Keratinocyte (primary cell): ENCODE measurements at regions not wholly inside any gene's neighbourhood (a gene's known extent, or its start where the extent isn't known, plus 50 kb on each side); places are given as distances from the start of the nearest gene placed in this dataset.

ENCODE experiments used
- DNase-seq: peaks from one replicate; pipeline ENCODE4 v3.0.0-alpha.2; 2011; ENCODE audit warnings: low read depth, missing footprints, low spot score
- FAIRE-seq: peaks from 2 replicates; lab custom pipeline; 2011; peaks lifted over from hg19 to GRCh38; lab: Jason Lieb, UNC
- H2AFZ ChIP-seq: 2 replicates; pipeline ENCODE4 v1.6.0; 2012; ENCODE audit warnings: low read length, control low read depth, inconsistent platforms; ENCODE audit not compliant: control insufficient read depth
- H3K27ac ChIP-seq: 2 replicates; pipeline ENCODE4 v1.5.1; 2011; ENCODE audit warnings: low read length; ENCODE audit not compliant: control insufficient read depth, insufficient read depth
- H3K27me3 ChIP-seq: 3 replicates; pipeline ENCODE4 v1.6.0; 2011; ENCODE audit warnings: low read length; ENCODE audit not compliant: control insufficient read depth, insufficient read depth; ENCODE audit errors: extremely low read depth
- H3K36me3 ChIP-seq, 2 experiments: 2 replicates in 1 of 2; 3 replicates in 1 of 2; pipeline ENCODE4 v1.5.1; 2011; ENCODE audit warnings: low read length in 2 of 2, mild to moderate bottlenecking in 1 of 2; ENCODE audit not compliant: control insufficient read depth in 2 of 2, insufficient read depth in 2 of 2; ENCODE audit errors: extremely low read depth in 1 of 2
- H3K4me1 ChIP-seq: 3 replicates; pipeline ENCODE4 v1.5.1; 2011; ENCODE audit warnings: low read length; ENCODE audit not compliant: control insufficient read depth, insufficient read depth; ENCODE audit errors: extremely low read depth
- H3K4me2 ChIP-seq: 3 replicates; pipeline ENCODE4 v1.6.0; 2011; ENCODE audit warnings: low read depth, low read length; ENCODE audit not compliant: control insufficient read depth, insufficient read depth; ENCODE audit errors: extremely low read depth
- H3K4me3 ChIP-seq, 3 experiments: fragments of 200-600 bp in 1 of 3; sonication (generic) in 1 of 3; 2 replicates in 2 of 3; 3 replicates in 1 of 3; pipeline ENCODE4 v1.5.1; 2011 to 2016; ENCODE audit warnings: low read length in 3 of 3, mild to moderate bottlenecking in 3 of 3, control low read depth in 2 of 3, inconsistent platforms in 1 of 3, low read depth in 1 of 3, mixed read lengths in 1 of 3, mixed run types in 1 of 3, moderate library complexity in 1 of 3; ENCODE audit not compliant: control insufficient read depth in 2 of 3, insufficient read depth in 2 of 3; ENCODE audit errors: extremely low read depth in 1 of 3
- H3K79me2 ChIP-seq: 2 replicates; pipeline ENCODE4 v1.6.0; 2012; ENCODE audit warnings: low read length; ENCODE audit not compliant: control insufficient read depth, insufficient read depth
- H3K9ac ChIP-seq: 3 replicates; pipeline ENCODE4 v1.6.0; 2011; ENCODE audit warnings: low read length; ENCODE audit not compliant: control insufficient read depth, insufficient read depth; ENCODE audit errors: extremely low read depth
- H3K9me1 ChIP-seq: 3 replicates; pipeline ENCODE4 v1.6.0; 2011; ENCODE audit warnings: low read length; ENCODE audit not compliant: control insufficient read depth, insufficient read depth; ENCODE audit errors: extremely low read depth
- H3K9me3 ChIP-seq: 2 replicates; pipeline ENCODE4 v1.5.1; 2012; ENCODE audit warnings: low read depth, low read length; ENCODE audit not compliant: control insufficient read depth
- H4K20me1 ChIP-seq: 3 replicates; pipeline ENCODE4 v1.6.0; 2011; ENCODE audit warnings: low read length; ENCODE audit not compliant: control insufficient read depth, insufficient read depth; ENCODE audit errors: extremely low read depth
- CTCF ChIP-seq, 3 experiments: IDR thresholded peaks in 1 of 3; conservative IDR thresholded peaks in 1 of 3; optimal IDR thresholded peaks in 1 of 3; 2 replicates in 2 of 3; 3 replicates in 1 of 3; pipeline versions ENCODE3 to v1.5.1; 2011; ENCODE audit warnings: low read length in 3 of 3, mild to moderate bottlenecking in 3 of 3, moderate library complexity in 2 of 3, control low read depth in 1 of 3, inconsistent platforms in 1 of 3; ENCODE audit not compliant: insufficient read depth in 2 of 3; ENCODE audit errors: extremely low read depth in 1 of 3
- EZH2 ChIP-seq: IDR thresholded peaks from one replicate; pipeline ENCODE4 v1.6.1; 2012; ENCODE audit warnings: inconsistent platforms, mild to moderate bottlenecking, low read length, moderate library complexity
- dilution Hi-C: fragments of 300-500 bp; cut with MboI; formaldehyde crosslinking; loops from one replicate; pipeline ENCODE4 v1.7.0; 2020; ENCODE audit warnings: low sequenced_read_pairs; ENCODE audit not compliant: extremely low pct_ligation_motif_present

- dilution Hi-C loops: no loop called here
Measured at GRCh38 chr11:119793335-119793984, 64.5 kb upstream of the NECTIN1 start.

GRCh38 chr11:119791701-119792151, 62.7 kb upstream of the NECTIN1 start:
- no peak overlapping the region for H3K4me3 ChIP-seq
- FAIRE-seq (no peak), DNase-seq (no peak)
- H3K9me3 ChIP-seq: no peaks in the 10 kb centered on the region
- no peaks in the 10 kb centered on the region for H4K20me1 ChIP-seq
- H2AFZ ChIP-seq: no peak overlapping the region
- dilution Hi-C loops: no loop called here
- peaks cover 9% of the 10 kb centered on the region for H3K4me1 ChIP-seq
- no peaks in the 10 kb centered on the region for H3K36me3 ChIP-seq
- H3K27me3 ChIP-seq: peaks cover 8% of the 10 kb centered on the region
- no peaks in the 10 kb centered on the region for H3K79me2 ChIP-seq
- no peaks in the 10 kb centered on the region for H3K9me1 ChIP-seq
- H3K4me2 ChIP-seq: no peak overlapping the region
- no peak overlapping the region for H3K9ac ChIP-seq
- no peak overlapping the region for H3K27ac ChIP-seq
- TF ChIP-seq CTCF (optimal IDR thresholded peaks at IDR 0.05 in 1 of 3, IDR thresholded peaks at IDR 0.05 in 1 of 3, conservative IDR thresholded peaks at IDR 0.05 in 1 of 3; ENCODE audit: extremely low read depth in 1 of 3, insufficient read depth in 2 of 3, low read length in 3 of 3) (no peak), EZH2 (no peak)

More at GRCh38 chr11:119793335-119793984, 64.5 kb upstream of the NECTIN1 start:
- no peaks in the 10 kb centered on the region for H3K36me3 ChIP-seq
- H3K27ac ChIP-seq: no peak overlapping the region
- no peaks in the 10 kb centered on the region for H3K9me1 ChIP-seq
- no peaks in the 10 kb centered on the region for H4K20me1 ChIP-seq
- peaks cover 8% of the 10 kb centered on the region for H3K27me3 ChIP-seq
- H3K4me3 ChIP-seq: no peak overlapping the region
- H3K4me2 ChIP-seq: no peak overlapping the region
- no peaks in the 10 kb centered on the region for H3K9me3 ChIP-seq
- no peak overlapping the region for H2AFZ ChIP-seq
- FAIRE-seq: no peak
- H3K9ac ChIP-seq: no peak overlapping the region
- no peak for DNase-seq
- TF ChIP-seq EZH2: no peak
- no peak for TF ChIP-seq CTCF (optimal IDR thresholded peaks at IDR 0.05 in 1 of 3, IDR thresholded peaks at IDR 0.05 in 1 of 3, conservative IDR thresholded peaks at IDR 0.05 in 1 of 3; ENCODE audit: extremely low read depth in 1 of 3, insufficient read depth in 2 of 3, low read length in 3 of 3)
- H3K4me1 ChIP-seq: peaks cover 9% of the 10 kb centered on the region
- no peaks in the 10 kb centered on the region for H3K79me2 ChIP-seq
